ENCODE measurements at regions not wholly inside any gene's neighbourhood (a gene's known extent, or its start where the extent isn't known, plus 50 kb on each side); places are given as distances from the start of the nearest gene placed in this dataset.

DNA sequence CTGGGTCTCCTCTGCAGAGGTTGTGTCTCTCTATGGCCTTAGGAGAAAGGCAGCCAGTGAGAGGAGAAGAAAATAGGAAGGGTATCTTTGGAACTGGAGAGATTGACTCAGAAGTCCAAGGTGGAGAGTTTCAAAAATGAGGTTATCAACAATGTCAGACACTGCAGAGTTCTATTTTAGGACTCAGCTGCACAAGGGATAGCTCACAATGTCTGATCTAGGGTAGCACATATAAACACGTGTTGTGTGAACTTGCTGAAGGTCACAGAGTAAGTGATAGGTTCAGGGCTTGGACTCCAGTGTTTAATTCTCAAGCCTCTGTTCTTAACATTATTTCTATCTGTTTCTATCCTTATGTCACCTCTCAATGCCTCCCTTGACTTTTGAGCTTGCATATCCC is 305.0 kb upstream of the LARGE1 start:
- POLR2A ChIA-PET, result no interaction called here

GRCh38 chr22:34236527-34236926 is 316.3 kb upstream of the LARGE1 start:
- H4K20me1 ChIP-seq (ENCODE audit: control insufficient read depth, insufficient read depth, low read length, poor library complexity, severe bottlenecking), result no peaks in the 10 kb centered on the region
- Mint-ChIP-seq H3K4me1 (no peaks in the 10 kb centered on the region), H3K9me3 (ENCODE audit: insufficient read depth) (no peaks in the 10 kb centered on the region), H3K27ac (no peak overlapping the region), H3K4me3 (no peak overlapping the region), H3K27me3 (no peaks in the 10 kb centered on the region)
- H3K9me3 ChIP-seq (ENCODE audit: control extremely low read depth in 1 of 3, control insufficient read depth in 2 of 3, insufficient read depth in 1 of 3, low read length in 2 of 3), result peaks cover 0 to 3% (median 0%) of the 10 kb centered on the region in 3 donors
- H3K27me3 ChIP-seq (replicated peaks in 1 of 4; ENCODE audit: control extremely low read depth in 1 of 4, control insufficient read depth in 3 of 4, insufficient read depth in 4 of 4, low read length in 3 of 4), result no peaks in the 10 kb centered on the region
- H3K27ac ChIP-seq (ENCODE audit: low read length in 2 of 2), result no peak overlapping the region
- no peaks in the 10 kb centered on the region for H3K36me3 ChIP-seq (replicated peaks in 1 of 2; ENCODE audit: control extremely low read depth in 1 of 2, control insufficient read depth in 1 of 2, extremely low read depth in 1 of 2, insufficient read depth in 2 of 2, low read length in 1 of 2)
- ChIA-PET CTCF (no interaction called here), POLR2A (no interaction called here)
- no peak overlapping the region for H3K4me2 ChIP-seq (replicated peaks; ENCODE audit: low read depth, low read length, poor library complexity, severe bottlenecking)
- no peaks in the 10 kb centered on the region for H3K4me1 ChIP-seq (ENCODE audit: control insufficient read depth in 2 of 2, insufficient read depth in 2 of 2, low read length in 2 of 2)
- WGBS (ENCODE audit: insufficient coverage), result 93% methylated on average over 2 of the region's 3 CpGs
- H3K4me3 ChIP-seq (ENCODE audit: control extremely low read depth in 1 of 5, extremely low read depth in 1 of 5, insufficient read depth in 1 of 5, low read depth in 2 of 5, low read length in 4 of 5), result no peak overlapping the region
- ATAC-seq (ENCODE audit: low read depth) (no peak), DNase-seq (no peak)
- H3K9ac ChIP-seq (ENCODE audit: low read length), result no peak overlapping the region
- intact Hi-C loops (cut with micrococcal nuclease), result no loop called here
- H2AFZ ChIP-seq (ENCODE audit: insufficient read depth, low read depth, low read length, poor library complexity, severe bottlenecking), result no peak overlapping the region
- H3K79me2 ChIP-seq (ENCODE audit: control insufficient read depth, insufficient read depth, low read length), result no peaks in the 10 kb centered on the region
- no peak for TF ChIP-seq EZH2 (IDR thresholded peaks at IDR 0.05; ENCODE audit: borderline replicate concordance, insufficient read depth, low read depth, low read length, poor library complexity, severe bottlenecking)
- TF ChIP-seq, protein P1, sequence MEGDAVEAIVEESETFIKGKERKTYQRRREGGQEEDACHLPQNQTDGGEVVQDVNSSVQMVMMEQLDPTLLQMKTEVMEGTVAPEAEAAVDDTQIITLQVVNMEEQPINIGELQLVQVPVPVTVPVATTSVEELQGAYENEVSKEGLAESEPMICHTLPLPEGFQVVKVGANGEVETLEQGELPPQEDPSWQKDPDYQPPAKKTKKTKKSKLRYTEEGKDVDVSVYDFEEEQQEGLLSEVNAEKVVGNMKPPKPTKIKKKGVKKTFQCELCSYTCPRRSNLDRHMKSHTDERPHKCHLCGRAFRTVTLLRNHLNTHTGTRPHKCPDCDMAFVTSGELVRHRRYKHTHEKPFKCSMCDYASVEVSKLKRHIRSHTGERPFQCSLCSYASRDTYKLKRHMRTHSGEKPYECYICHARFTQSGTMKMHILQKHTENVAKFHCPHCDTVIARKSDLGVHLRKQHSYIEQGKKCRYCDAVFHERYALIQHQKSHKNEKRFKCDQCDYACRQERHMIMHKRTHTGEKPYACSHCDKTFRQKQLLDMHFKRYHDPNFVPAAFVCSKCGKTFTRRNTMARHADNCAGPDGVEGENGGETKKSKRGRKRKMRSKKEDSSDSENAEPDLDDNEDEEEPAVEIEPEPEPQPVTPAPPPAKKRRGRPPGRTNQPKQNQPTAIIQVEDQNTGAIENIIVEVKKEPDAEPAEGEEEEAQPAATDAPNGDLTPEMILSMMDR (IDR thresholded peaks at IDR 0.05), result no peak

More for the DNA sequence above, 305.0 kb upstream of the LARGE1 start:
- ATAC-seq (ENCODE audit: low read depth) (no peak), DNase-seq (no peak)
- TF ChIP-seq, protein P1 (IDR thresholded peaks at IDR 0.05), result no peak
- no peak for TF ChIP-seq EZH2 (IDR thresholded peaks at IDR 0.05; ENCODE audit: borderline replicate concordance, insufficient read depth, low read depth, low read length, poor library complexity, severe bottlenecking)
- no peak overlapping the region for H2AFZ ChIP-seq (ENCODE audit: insufficient read depth, low read depth, low read length, poor library complexity, severe bottlenecking)
- H3K4me3 ChIP-seq (ENCODE audit: control extremely low read depth in 1 of 5, extremely low read depth in 1 of 5, insufficient read depth in 1 of 5, low read depth in 2 of 5, low read length in 4 of 5), result no peak overlapping the region
- H3K79me2 ChIP-seq (ENCODE audit: control insufficient read depth, insufficient read depth, low read length), result no peaks in the 10 kb centered on the region
- CTCF ChIA-PET, result no interaction called here
- H3K4me1 Mint-ChIP-seq, result no peaks in the 10 kb centered on the region
- H3K27ac Mint-ChIP-seq, result no peak overlapping the region
- peaks cover 0 to 5% (median under 1%) of the 10 kb centered on the region in 4 experiments for H3K27me3 ChIP-seq (replicated peaks in 1 of 4; ENCODE audit: control extremely low read depth in 1 of 4, control insufficient read depth in 3 of 4, insufficient read depth in 4 of 4, low read length in 3 of 4)
- H4K20me1 ChIP-seq (ENCODE audit: control insufficient read depth, insufficient read depth, low read length, poor library complexity, severe bottlenecking), result no peaks in the 10 kb centered on the region
- no peaks in the 10 kb centered on the region for H3K4me1 ChIP-seq (ENCODE audit: control insufficient read depth in 2 of 2, insufficient read depth in 2 of 2, low read length in 2 of 2)
- H3K4me2 ChIP-seq (replicated peaks; ENCODE audit: low read depth, low read length, poor library complexity, severe bottlenecking), result no peak overlapping the region
- H3K36me3 ChIP-seq (replicated peaks in 1 of 2; ENCODE audit: control extremely low read depth in 1 of 2, control insufficient read depth in 1 of 2, extremely low read depth in 1 of 2, insufficient read depth in 2 of 2, low read length in 1 of 2), result no peaks in the 10 kb centered on the region
- intact Hi-C loops (cut with micrococcal nuclease), result no loop called here
- no peak overlapping the region for H3K27ac ChIP-seq (ENCODE audit: low read length in 2 of 2)
- peaks cover 10% of the 10 kb centered on the region for H3K27me3 Mint-ChIP-seq
- WGBS (ENCODE audit: insufficient coverage), result 33% methylated on average over 1 of the region's 1 CpG
- H3K9me3 ChIP-seq (ENCODE audit: control extremely low read depth in 1 of 3, control insufficient read depth in 2 of 3, insufficient read depth in 1 of 3, low read length in 2 of 3), result peaks cover 0 to 2% (median 0%) of the 10 kb centered on the region in 3 donors
- H3K9me3 Mint-ChIP-seq (ENCODE audit: insufficient read depth), result no peaks in the 10 kb centered on the region
- no peak overlapping the region for H3K9ac ChIP-seq (ENCODE audit: low read length)
- H3K4me3 Mint-ChIP-seq, result no peak overlapping the region

Data from B cell (primary cell).